OCI-LY3 (cell line): ENCODE measurements at regions not wholly inside any gene's neighbourhood (a gene's known extent, or its start where the extent isn't known, plus 50 kb on each side); places are given as distances from the start of the nearest gene placed in this dataset.
"Not testable (repeated sequence)": the region's sequence is repeated elsewhere in the genome, so short reads cannot be mapped to it uniquely, and the experiment has no call there.

ENCODE experiments used
- H2AFZ ChIP-seq: fragments of 200-600, 300-600 bp; shearing (Covaris generic); 2 replicates; pipeline ENCODE4 v1.6.0; 2014; ENCODE audit warnings: antibody characterized with exemption, low read depth, low read length
- H3K27ac ChIP-seq: fragments of 200-600, 300-600 bp; sonication (generic); 2 replicates; pipeline ENCODE4 v1.5.1; 2014; ENCODE audit warnings: mild to moderate bottlenecking, low read length, moderate library complexity, mixed read lengths
- H3K27me3 ChIP-seq: fragments of 200-600, 300-600 bp; sonication (generic); 2 replicates; pipeline ENCODE4 v1.6.1; 2014; ENCODE audit warnings: low read depth, low read length, mixed read lengths
- H3K36me3 ChIP-seq: fragments of 200-600, 300-600 bp; sonication (generic); replicated peaks from 2 replicates; pipeline ENCODE3; 2014; ENCODE audit warnings: low read depth, low read length, mixed read lengths
- H3K4me1 ChIP-seq: fragments of 300-600, 200-600 bp; sonication (generic); 2 replicates; pipeline ENCODE4 v1.6.1; 2014; ENCODE audit warnings: low read length, mixed read lengths
- H3K4me2 ChIP-seq: fragments of 200-600, 300-600 bp; sonication (generic); 2 replicates; pipeline ENCODE4 v1.6.1; 2014; ENCODE audit warnings: low read length, mixed read lengths
- H3K4me3 ChIP-seq: fragments of 300-600, 200-600 bp; sonication (generic); 2 replicates; pipeline ENCODE4 v1.5.1; 2014; ENCODE audit warnings: antibody characterized with exemption, mild to moderate bottlenecking, low read length, moderate library complexity
- H3K79me2 ChIP-seq: fragments of 300-600, 200-600 bp; shearing (Covaris generic); 2 replicates; pipeline ENCODE4 v1.6.1; 2014; ENCODE audit warnings: mild to moderate bottlenecking, low read length, mixed read lengths
- H3K9ac ChIP-seq: fragments of 300-600, 200-600 bp; shearing (Covaris generic); 2 replicates; pipeline ENCODE4 v1.6.0; 2014; ENCODE audit warnings: mild to moderate bottlenecking, low read length, moderate library complexity
- H3K9me3 ChIP-seq: fragments of 200-600, 300-600 bp; shearing (Covaris generic); 2 replicates; pipeline ENCODE4 v1.6.1; 2014; ENCODE audit warnings: low read length, mixed read lengths; ENCODE audit not compliant: insufficient read depth
- H4K20me1 ChIP-seq: fragments of 200-600, 300-600 bp; sonication (generic); 2 replicates; pipeline ENCODE4 v1.6.1; 2016; ENCODE audit warnings: low read length, mixed read lengths; ENCODE audit not compliant: insufficient read depth
- CTCF ChIP-seq: fragments of 200-600, 300-600 bp; sonication (generic); IDR thresholded peaks from 2 replicates; pipeline ENCODE4 v1.5.1; 2014; ENCODE audit warnings: antibody characterized with exemption, low read length, low read depth
- EZH2phosphoT487 ChIP-seq: fragments of 200-600 bp; shearing (Covaris generic); IDR thresholded peaks from 2 replicates; pipeline ENCODE4 v1.6.1; 2018; ENCODE audit warnings: antibody characterized with exemption, mixed run types, low read depth

- H3K9ac ChIP-seq, H3K27ac ChIP-seq, H3K36me3 ChIP-seq, H3K4me3 ChIP-seq, H3K27me3 ChIP-seq, H4K20me1 ChIP-seq, H3K4me1 ChIP-seq, H3K79me2 ChIP-seq, H3K9me3 ChIP-seq, H2AFZ ChIP-seq, H3K4me2 ChIP-seq: not testable (repeated sequence)
- 0 out of 2 replicates have a peak, but pooled peaks have one; percentile 19 for TF ChIP-seq CTCF
These were observed 60.7 kb upstream of the PPP2R2D start for GRCh38 chr10:131839880-131840787.

- Histone ChIP-seq H3K27ac (no peak overlapping the region), H3K4me2 (no peak overlapping the region), H3K9me3 (no peaks in the 10 kb centered on the region), H3K4me3 (no peak overlapping the region), H4K20me1 (no peaks in the 10 kb centered on the region), H3K9ac (no peak overlapping the region), H3K79me2 (no peaks in the 10 kb centered on the region), H3K4me1 (no peaks in the 10 kb centered on the region), H3K36me3 (no peaks in the 10 kb centered on the region), H2AFZ (no peak overlapping the region), H3K27me3 (no peaks in the 10 kb centered on the region)
- TF ChIP-seq CTCF: no peak
- TF ChIP-seq EZH2phosphoT487: no peak
These were observed 60.1 kb upstream of the PPP2R2D start for GRCh38 chr10:131840788-131841118.

- Histone ChIP-seq H3K9me3 (no peaks in the 10 kb centered on the region), H3K79me2 (no peaks in the 10 kb centered on the region), H3K4me1 (no peaks in the 10 kb centered on the region), H3K4me3 (no peak overlapping the region), H3K9ac (no peak overlapping the region), H3K27me3 (no peaks in the 10 kb centered on the region), H3K36me3 (no peaks in the 10 kb centered on the region), H3K27ac (no peak overlapping the region), H3K4me2 (no peak overlapping the region), H4K20me1 (no peaks in the 10 kb centered on the region), H2AFZ (no peak overlapping the region)
- TF ChIP-seq EZH2phosphoT487 (no peak), CTCF (no peak)
These were observed 59.6 kb upstream of the PPP2R2D start for GRCh38 chr10:131841131-131841660.

- Histone ChIP-seq H4K20me1 (no peaks in the 10 kb centered on the region), H3K27ac (no peak overlapping the region), H3K4me3 (no peak overlapping the region), H3K9ac (no peak overlapping the region), H3K4me2 (no peak overlapping the region), H3K27me3 (no peaks in the 10 kb centered on the region), H3K4me1 (no peaks in the 10 kb centered on the region), H3K36me3 (no peaks in the 10 kb centered on the region), H3K9me3 (no peaks in the 10 kb centered on the region), H2AFZ (no peak overlapping the region), H3K79me2 (no peaks in the 10 kb centered on the region)
- TF ChIP-seq CTCF (no peak), EZH2phosphoT487 (no peak)
These were observed 59.1 kb upstream of the PPP2R2D start for GRCh38 chr10:131841661-131842139.
